HG03354 (cell line): ENCODE measurements at regions not wholly inside any gene's neighbourhood (a gene's known extent, or its start where the extent isn't known, plus 50 kb on each side); places are given as distances from the start of the nearest gene placed in this dataset.

Experiments
- ATAC-seq: cut with Tn5 transposase; IDR thresholded peaks from one replicate; pipeline ENCODE4 v1.9.1; 2021; ENCODE audit warnings: mild to moderate bottlenecking; ENCODE audit not compliant: unreplicated experiment, poor library complexity, severe bottlenecking

- no peak for ATAC-seq
Observed at GRCh38 chr19:28913626-28914025, 299.3 kb downstream of the UQCRFS1 start.

- ATAC-seq = no peak
Observed at GRCh38 chr19:28908941-28909340, 304.0 kb downstream of the UQCRFS1 start.

- no peak for ATAC-seq
Observed at GRCh38 chr19:28907534-28907933, 305.4 kb downstream of the UQCRFS1 start.

GRCh38 chr19:28905996-28906395 is 307.0 kb downstream of the UQCRFS1 start:
- no peak for ATAC-seq

GRCh38 chr19:28899703-28900102 is 313.2 kb downstream of the UQCRFS1 start:
- ATAC-seq = no peak

GRCh38 chr19:28898249-28898648 is 314.7 kb downstream of the UQCRFS1 start:
- ATAC-seq = no peak

- ATAC-seq = no peak
Observed at GRCh38 chr19:28889941-28890670, 322.8 kb downstream of the UQCRFS1 start.

GRCh38 chr19:28887920-28888618 is 324.9 kb downstream of the UQCRFS1 start:
- no peak for ATAC-seq

- no peak for ATAC-seq
Observed at GRCh38 chr19:28886708-28887107, 326.2 kb downstream of the UQCRFS1 start.

- ATAC-seq = no peak
Observed at GRCh38 chr19:28885965-28886364, 327.0 kb downstream of the UQCRFS1 start.

GRCh38 chr19:28884786-28885476 is 328.0 kb downstream of the UQCRFS1 start:
- no peak for ATAC-seq

- ATAC-seq = no peak
Observed at GRCh38 chr19:28883241-28883693, 329.7 kb downstream of the UQCRFS1 start.

GRCh38 chr19:28882818-28883217 is 330.1 kb downstream of the UQCRFS1 start:
- no peak for ATAC-seq

GRCh38 chr19:28881616-28882015 is 331.3 kb downstream of the UQCRFS1 start:
- peak; percentile 79 for ATAC-seq

- ATAC-seq = no peak
Observed at GRCh38 chr19:28880735-28881401, 332.1 kb downstream of the UQCRFS1 start.

GRCh38 chr19:28878862-28879566 is 333.9 kb downstream of the UQCRFS1 start:
- peak; percentile 74 for ATAC-seq

- ATAC-seq = no peak
Observed at GRCh38 chr19:28876609-28877123, 336.3 kb downstream of the UQCRFS1 start.

GRCh38 chr19:28874742-28875141 is 338.2 kb downstream of the UQCRFS1 start:
- no peak for ATAC-seq

GRCh38 chr19:28873301-28873700 is 339.6 kb downstream of the UQCRFS1 start:
- ATAC-seq = no peak
